HG03354 (cell line): ENCODE measurements at regions not wholly inside any gene's neighbourhood (a gene's known extent, or its start where the extent isn't known, plus 50 kb on each side); places are given as distances from the start of the nearest gene placed in this dataset.

Experiments
- ATAC-seq: cut with Tn5 transposase; IDR thresholded peaks from one replicate; pipeline ENCODE4 v1.9.1; 2021; ENCODE audit warnings: mild to moderate bottlenecking; ENCODE audit not compliant: unreplicated experiment, poor library complexity, severe bottlenecking

- no peak for ATAC-seq
Observed at GRCh38 chr11:11027288-11027687, 169.4 kb upstream of the ZBED5 start.

GRCh38 chr11:11025087-11025486 is 167.2 kb upstream of the ZBED5 start:
- ATAC-seq = no peak

GRCh38 chr11:11022125-11022730 is 164.4 kb upstream of the ZBED5 start:
- ATAC-seq = no peak

- no peak for ATAC-seq
Observed at GRCh38 chr11:11021563-11021962, 163.7 kb upstream of the ZBED5 start.

GRCh38 chr11:11020747-11021149 is 162.9 kb upstream of the ZBED5 start:
- ATAC-seq = no peak

- ATAC-seq = no peak
Observed at GRCh38 chr11:11020219-11020726, 162.4 kb upstream of the ZBED5 start.

GRCh38 chr11:11016943-11017342 is 159.1 kb upstream of the ZBED5 start:
- ATAC-seq = no peak

GRCh38 chr11:11016068-11016467 is 158.2 kb upstream of the ZBED5 start:
- no peak for ATAC-seq

- ATAC-seq = no peak
Observed at GRCh38 chr11:11011617-11012016, 153.8 kb upstream of the ZBED5 start.

- no peak for ATAC-seq
Observed at GRCh38 chr11:11010624-11011127, 152.8 kb upstream of the ZBED5 start.

GRCh38 chr11:11009179-11009578 is 151.3 kb upstream of the ZBED5 start:
- ATAC-seq = no peak

GRCh38 chr11:11004069-11004468 is 146.2 kb upstream of the ZBED5 start:
- no peak for ATAC-seq

GRCh38 chr11:11003226-11003625 is 145.4 kb upstream of the ZBED5 start:
- ATAC-seq = no peak

- ATAC-seq = no peak
Observed at GRCh38 chr11:11000579-11001283, 142.9 kb upstream of the ZBED5 start.

- ATAC-seq = no peak
Observed at GRCh38 chr11:10998674-10999073, 140.8 kb upstream of the ZBED5 start.

GRCh38 chr11:10996678-10997077 is 138.8 kb upstream of the ZBED5 start:
- ATAC-seq = no peak

GRCh38 chr11:10993640-10994039 is 135.8 kb upstream of the ZBED5 start:
- no peak for ATAC-seq

GRCh38 chr11:10993186-10993585 is 135.3 kb upstream of the ZBED5 start:
- no peak for ATAC-seq

GRCh38 chr11:10991393-10991792 is 133.5 kb upstream of the ZBED5 start:
- no peak for ATAC-seq

GRCh38 chr11:10990637-10991193 is 132.9 kb upstream of the ZBED5 start:
- no peak for ATAC-seq

GRCh38 chr11:10990160-10990559 is 132.3 kb upstream of the ZBED5 start:
- ATAC-seq = no peak
